H9 (cell line): ENCODE measurements at regions not wholly inside any gene's neighbourhood (a gene's known extent, or its start where the extent isn't known, plus 50 kb on each side); places are given as distances from the start of the nearest gene placed in this dataset.

Experiments
- DNase-seq: peaks from one replicate; pipeline ENCODE4 v3.0.0-alpha.2; 2017
- H2AFZ ChIP-seq: one replicate; pipeline ENCODE4 v1.6.1; 2013; ENCODE audit warnings: mild to moderate bottlenecking, low read length, control low read depth, moderate library complexity
- H2AK5ac ChIP-seq: 2 replicates; pipeline ENCODE4 v1.6.1; 2013; ENCODE audit warnings: low read length, control low read depth, mixed read lengths; ENCODE audit not compliant: insufficient read length
- H2BK120ac ChIP-seq: one replicate; pipeline ENCODE4 v1.6.1; 2013; ENCODE audit warnings: low read depth, mild to moderate bottlenecking, low read length, control low read depth, inconsistent platforms; ENCODE audit not compliant: poor library complexity, severe bottlenecking
- H2BK12ac ChIP-seq: 2 replicates; pipeline ENCODE4 v1.6.1; 2013; ENCODE audit warnings: low read length, control low read depth, mixed read lengths, low read depth; ENCODE audit not compliant: insufficient read length
- H2BK15ac ChIP-seq: 2 replicates; pipeline ENCODE4 v1.6.1; 2013; ENCODE audit warnings: low read depth, low read length, control low read depth
- H2BK20ac ChIP-seq: one replicate; pipeline ENCODE4 v1.6.1; 2013; ENCODE audit warnings: low read depth, mild to moderate bottlenecking, low read length, control low read depth, inconsistent platforms; ENCODE audit not compliant: poor library complexity, severe bottlenecking
- H2BK5ac ChIP-seq: 2 replicates; pipeline ENCODE4 v1.6.1; 2013; ENCODE audit warnings: low read length, control low read depth, mixed read lengths; ENCODE audit not compliant: insufficient read length
- H3K14ac ChIP-seq: 2 replicates; pipeline ENCODE4 v1.6.1; 2013; ENCODE audit warnings: low read length, control low read depth; ENCODE audit not compliant: insufficient read depth
- H3K18ac ChIP-seq: 2 replicates; pipeline ENCODE4 v1.6.1; 2013; ENCODE audit warnings: low read depth, mild to moderate bottlenecking, mixed read lengths, low read length, control low read depth; ENCODE audit not compliant: insufficient read length
- H3K23ac ChIP-seq: 2 replicates; pipeline ENCODE4 v1.6.1; 2013; ENCODE audit warnings: low read length, control low read depth, mixed read lengths, low read depth; ENCODE audit not compliant: insufficient read length
- H3K23me2 ChIP-seq: 2 replicates; pipeline ENCODE4 v1.6.1; 2013; ENCODE audit warnings: low read depth, mild to moderate bottlenecking, mixed read lengths, low read length, control low read depth; ENCODE audit not compliant: insufficient read length, poor library complexity, severe bottlenecking
- H3K27ac ChIP-seq: 2 replicates; pipeline ENCODE4 v1.5.1; 2013; ENCODE audit warnings: low read length, control low read depth, mixed read lengths, low read depth; ENCODE audit not compliant: insufficient read length
- H3K27me3 ChIP-seq: 2 replicates; pipeline ENCODE4 v1.6.1; 2013; ENCODE audit warnings: low read length, control low read depth, inconsistent platforms; ENCODE audit not compliant: insufficient read depth
- H3K4ac ChIP-seq: 2 replicates; pipeline ENCODE4 v1.6.1; 2013; ENCODE audit warnings: low read depth, mild to moderate bottlenecking, control low read depth, inconsistent platforms, low read length, moderate library complexity
- H3K4me1 ChIP-seq: 2 replicates; pipeline ENCODE4 v1.6.1; 2013; ENCODE audit warnings: low read length, control low read depth, inconsistent platforms; ENCODE audit not compliant: insufficient read depth
- H3K4me2 ChIP-seq: 2 replicates; pipeline ENCODE4 v1.6.1; 2013; ENCODE audit warnings: low read length, control low read depth, mixed read lengths; ENCODE audit not compliant: insufficient read length, insufficient read depth
- H3K56ac ChIP-seq: 2 replicates; pipeline ENCODE4 v1.6.1; 2013; ENCODE audit warnings: low read depth, mild to moderate bottlenecking, mixed read lengths, low read length, control low read depth; ENCODE audit not compliant: insufficient read length
- H3K79me1 ChIP-seq: 2 replicates; pipeline ENCODE4 v1.6.1; 2013; ENCODE audit warnings: low read depth, mild to moderate bottlenecking, moderate library complexity, low read length, control low read depth, inconsistent platforms; ENCODE audit not compliant: insufficient read depth, poor library complexity, severe bottlenecking
- H3K79me2 ChIP-seq: 2 replicates; pipeline ENCODE4 v1.6.1; 2013; ENCODE audit warnings: low read length, control low read depth, inconsistent platforms; ENCODE audit not compliant: insufficient read depth
- H3K9ac ChIP-seq: 2 replicates; pipeline ENCODE4 v1.6.1; 2013; ENCODE audit warnings: low read length, control low read depth, mixed read lengths; ENCODE audit not compliant: insufficient read length; ENCODE audit errors: extremely low read depth
- H3K9me3 ChIP-seq: one replicate; pipeline ENCODE4 v1.6.1; 2013; ENCODE audit warnings: low read depth, low read length, inconsistent platforms; ENCODE audit not compliant: control insufficient read depth
- H3T11ph ChIP-seq: one replicate; pipeline ENCODE4 v1.6.1; 2013; ENCODE audit warnings: mild to moderate bottlenecking, low read length, control low read depth, inconsistent platforms
- H4K20me1 ChIP-seq: one replicate; pipeline ENCODE4 v1.6.1; 2013; ENCODE audit not compliant: control insufficient read depth, insufficient read length, insufficient read depth
- H4K5ac ChIP-seq: 2 replicates; pipeline ENCODE4 v1.6.1; 2013; ENCODE audit warnings: low read depth, mild to moderate bottlenecking, mixed read lengths, low read length, control low read depth; ENCODE audit not compliant: insufficient read length
- H4K8ac ChIP-seq: replicated peaks from 2 replicates; pipeline ENCODE4 v1.6.1; 2013; ENCODE audit warnings: low read length, control low read depth, mixed read lengths, low read depth; ENCODE audit not compliant: insufficient read length
- H4K91ac ChIP-seq: 2 replicates; pipeline ENCODE4 v1.6.1; 2013; ENCODE audit warnings: low read depth, mild to moderate bottlenecking, moderate library complexity, mixed read lengths, low read length, control low read depth; ENCODE audit not compliant: insufficient read length
- H3K27ac Mint-ChIP-seq, 3 experiments: 2 replicates in 2 of 3; 3 replicates in 1 of 3; pipeline ENCODE4 v1.8.0; 2020 to 2021; ENCODE audit warnings: mixed read lengths in 3 of 3, mild to moderate bottlenecking in 1 of 3, moderate library complexity in 1 of 3
- H3K27me3 Mint-ChIP-seq: 2 replicates; pipeline ENCODE4 v1.8.0; 2021; ENCODE audit warnings: low read depth, mild to moderate bottlenecking, moderate library complexity, mixed read lengths
- H3K36me3 Mint-ChIP-seq, 3 experiments: 2 replicates in 2 of 3; 3 replicates in 1 of 3; pipeline ENCODE4 v1.8.0; 2020 to 2021; ENCODE audit warnings: low read depth in 3 of 3, mixed read lengths in 3 of 3; ENCODE audit not compliant: insufficient read depth in 1 of 3
- H3K4me1 Mint-ChIP-seq, 2 experiments: 2 replicates each; pipeline ENCODE4 v1.8.0; 2020; ENCODE audit warnings: mixed read lengths in 2 of 2
- H3K4me3 Mint-ChIP-seq, 2 experiments: 2 replicates in 1 of 2; 3 replicates in 1 of 2; pipeline ENCODE4 v1.8.0; 2020 to 2021; ENCODE audit warnings: mild to moderate bottlenecking in 2 of 2, mixed read lengths in 2 of 2, moderate library complexity in 1 of 2
- H3K9me3 Mint-ChIP-seq, 2 experiments: 2 replicates in 1 of 2; 3 replicates in 1 of 2; pipeline ENCODE4 v1.8.0; 2020; ENCODE audit warnings: mild to moderate bottlenecking in 2 of 2, mixed read lengths in 2 of 2, moderate library complexity in 1 of 2
- CTCF ChIP-seq: fragments of 200-600 bp; sonication (generic); conservative IDR thresholded peaks from 3 replicates; pipeline ENCODE4 v1.8.0; 2021; ENCODE audit warnings: antibody characterized with exemption, mild to moderate bottlenecking
- WGBS: extraction: QIAGEN DNeasy Blood & Tissue Kit; methylation state at CpG from one replicate; pipeline ENCODE4 v1.1.7; 2013; ENCODE audit warnings: missing lambda C conversion rate, low lambda C conversion rate, mixed read lengths; ENCODE audit not compliant: insufficient read length; ENCODE audit errors: extremely low coverage; 5-methylcytosine and 5-hydroxymethylcytosine counted together

GRCh38 chr18:45231617-45232016 is 383.7 kb upstream of the SLC14A2 start:
- H2BK5ac ChIP-seq = no peak overlapping the region
- no peak overlapping the region for H4K8ac ChIP-seq
- H3K9ac ChIP-seq = no peak overlapping the region
- TF ChIP-seq CTCF = no peak
- no peak overlapping the region for H3K18ac ChIP-seq
- no peaks in the 10 kb centered on the region; a peak in 1 of 4 replicates for H3K4me1 Mint-ChIP-seq
- no peaks in the 10 kb centered on the region for H3K9me3 ChIP-seq
- no peaks in the 10 kb centered on the region for H3K79me1 ChIP-seq
- no peak overlapping the region for H2AK5ac ChIP-seq
- H3K4me1 ChIP-seq = no peaks in the 10 kb centered on the region
- H3K4me2 ChIP-seq = no peak overlapping the region
- no peaks in the 10 kb centered on the region for H4K20me1 ChIP-seq
- no peak overlapping the region for H3T11ph ChIP-seq
- no peak overlapping the region for H3K56ac ChIP-seq
- H4K5ac ChIP-seq = no peak overlapping the region
- H3K23ac ChIP-seq = no peak overlapping the region
- H3K27ac ChIP-seq = no peak overlapping the region
- H3K4me3 Mint-ChIP-seq = no peak overlapping the region
- H3K27ac Mint-ChIP-seq = no peak overlapping the region
- no peak overlapping the region for H3K4ac ChIP-seq
- no peak overlapping the region for H2AFZ ChIP-seq
- no peaks in the 10 kb centered on the region for H3K27me3 Mint-ChIP-seq
- H2BK12ac ChIP-seq = no peak overlapping the region
- no CpG with 5 or more reads among the region's 1 CpG for WGBS
- H3K9me3 Mint-ChIP-seq = peaks cover 0 to 1% of the 10 kb centered on the region in 2 experiments; a peak in 1 of 5 replicates
- no peaks in the 10 kb centered on the region; a peak in 1 of 7 replicates for H3K36me3 Mint-ChIP-seq
- H2BK15ac ChIP-seq = no peak overlapping the region
- no peak overlapping the region for H2BK120ac ChIP-seq
- no peaks in the 10 kb centered on the region for H3K79me2 ChIP-seq
- no peaks in the 10 kb centered on the region for H3K23me2 ChIP-seq
- DNase-seq = no peak
- H3K27me3 ChIP-seq = no peaks in the 10 kb centered on the region
- no peak overlapping the region for H3K14ac ChIP-seq
- H2BK20ac ChIP-seq = no peak overlapping the region
- H4K91ac ChIP-seq = no peak overlapping the region
